H9 (cell line): ENCODE measurements at regions not wholly inside any gene's neighbourhood (a gene's known extent, or its start where the extent isn't known, plus 50 kb on each side); places are given as distances from the start of the nearest gene placed in this dataset.
A peak's percentile ranks its signal among the peaks of the same experiment; 100 is the strongest.

Experiments
- DNase-seq: peaks from one replicate; pipeline ENCODE4 v3.0.0-alpha.2; 2017
- H2AFZ ChIP-seq: one replicate; pipeline ENCODE4 v1.6.1; 2013; ENCODE audit warnings: mild to moderate bottlenecking, low read length, control low read depth, moderate library complexity
- H2AK5ac ChIP-seq: 2 replicates; pipeline ENCODE4 v1.6.1; 2013; ENCODE audit warnings: low read length, control low read depth, mixed read lengths; ENCODE audit not compliant: insufficient read length
- H2BK120ac ChIP-seq: one replicate; pipeline ENCODE4 v1.6.1; 2013; ENCODE audit warnings: low read depth, mild to moderate bottlenecking, low read length, control low read depth, inconsistent platforms; ENCODE audit not compliant: poor library complexity, severe bottlenecking
- H2BK12ac ChIP-seq: 2 replicates; pipeline ENCODE4 v1.6.1; 2013; ENCODE audit warnings: low read length, control low read depth, mixed read lengths, low read depth; ENCODE audit not compliant: insufficient read length
- H2BK15ac ChIP-seq: 2 replicates; pipeline ENCODE4 v1.6.1; 2013; ENCODE audit warnings: low read depth, low read length, control low read depth
- H2BK20ac ChIP-seq: one replicate; pipeline ENCODE4 v1.6.1; 2013; ENCODE audit warnings: low read depth, mild to moderate bottlenecking, low read length, control low read depth, inconsistent platforms; ENCODE audit not compliant: poor library complexity, severe bottlenecking
- H2BK5ac ChIP-seq: 2 replicates; pipeline ENCODE4 v1.6.1; 2013; ENCODE audit warnings: low read length, control low read depth, mixed read lengths; ENCODE audit not compliant: insufficient read length
- H3K14ac ChIP-seq: 2 replicates; pipeline ENCODE4 v1.6.1; 2013; ENCODE audit warnings: low read length, control low read depth; ENCODE audit not compliant: insufficient read depth
- H3K18ac ChIP-seq: 2 replicates; pipeline ENCODE4 v1.6.1; 2013; ENCODE audit warnings: low read depth, mild to moderate bottlenecking, mixed read lengths, low read length, control low read depth; ENCODE audit not compliant: insufficient read length
- H3K23ac ChIP-seq: 2 replicates; pipeline ENCODE4 v1.6.1; 2013; ENCODE audit warnings: low read length, control low read depth, mixed read lengths, low read depth; ENCODE audit not compliant: insufficient read length
- H3K23me2 ChIP-seq: 2 replicates; pipeline ENCODE4 v1.6.1; 2013; ENCODE audit warnings: low read depth, mild to moderate bottlenecking, mixed read lengths, low read length, control low read depth; ENCODE audit not compliant: insufficient read length, poor library complexity, severe bottlenecking
- H3K27ac ChIP-seq: 2 replicates; pipeline ENCODE4 v1.5.1; 2013; ENCODE audit warnings: low read length, control low read depth, mixed read lengths, low read depth; ENCODE audit not compliant: insufficient read length
- H3K27me3 ChIP-seq: 2 replicates; pipeline ENCODE4 v1.6.1; 2013; ENCODE audit warnings: low read length, control low read depth, inconsistent platforms; ENCODE audit not compliant: insufficient read depth
- H3K4ac ChIP-seq: 2 replicates; pipeline ENCODE4 v1.6.1; 2013; ENCODE audit warnings: low read depth, mild to moderate bottlenecking, control low read depth, inconsistent platforms, low read length, moderate library complexity
- H3K4me1 ChIP-seq: 2 replicates; pipeline ENCODE4 v1.6.1; 2013; ENCODE audit warnings: low read length, control low read depth, inconsistent platforms; ENCODE audit not compliant: insufficient read depth
- H3K4me2 ChIP-seq: 2 replicates; pipeline ENCODE4 v1.6.1; 2013; ENCODE audit warnings: low read length, control low read depth, mixed read lengths; ENCODE audit not compliant: insufficient read length, insufficient read depth
- H3K56ac ChIP-seq: 2 replicates; pipeline ENCODE4 v1.6.1; 2013; ENCODE audit warnings: low read depth, mild to moderate bottlenecking, mixed read lengths, low read length, control low read depth; ENCODE audit not compliant: insufficient read length
- H3K79me1 ChIP-seq: 2 replicates; pipeline ENCODE4 v1.6.1; 2013; ENCODE audit warnings: low read depth, mild to moderate bottlenecking, moderate library complexity, low read length, control low read depth, inconsistent platforms; ENCODE audit not compliant: insufficient read depth, poor library complexity, severe bottlenecking
- H3K79me2 ChIP-seq: 2 replicates; pipeline ENCODE4 v1.6.1; 2013; ENCODE audit warnings: low read length, control low read depth, inconsistent platforms; ENCODE audit not compliant: insufficient read depth
- H3K9ac ChIP-seq: 2 replicates; pipeline ENCODE4 v1.6.1; 2013; ENCODE audit warnings: low read length, control low read depth, mixed read lengths; ENCODE audit not compliant: insufficient read length; ENCODE audit errors: extremely low read depth
- H3K9me3 ChIP-seq: one replicate; pipeline ENCODE4 v1.6.1; 2013; ENCODE audit warnings: low read depth, low read length, inconsistent platforms; ENCODE audit not compliant: control insufficient read depth
- H3T11ph ChIP-seq: one replicate; pipeline ENCODE4 v1.6.1; 2013; ENCODE audit warnings: mild to moderate bottlenecking, low read length, control low read depth, inconsistent platforms
- H4K20me1 ChIP-seq: one replicate; pipeline ENCODE4 v1.6.1; 2013; ENCODE audit not compliant: control insufficient read depth, insufficient read length, insufficient read depth
- H4K5ac ChIP-seq: 2 replicates; pipeline ENCODE4 v1.6.1; 2013; ENCODE audit warnings: low read depth, mild to moderate bottlenecking, mixed read lengths, low read length, control low read depth; ENCODE audit not compliant: insufficient read length
- H4K8ac ChIP-seq: replicated peaks from 2 replicates; pipeline ENCODE4 v1.6.1; 2013; ENCODE audit warnings: low read length, control low read depth, mixed read lengths, low read depth; ENCODE audit not compliant: insufficient read length
- H4K91ac ChIP-seq: 2 replicates; pipeline ENCODE4 v1.6.1; 2013; ENCODE audit warnings: low read depth, mild to moderate bottlenecking, moderate library complexity, mixed read lengths, low read length, control low read depth; ENCODE audit not compliant: insufficient read length
- H3K27ac Mint-ChIP-seq, 3 experiments: 2 replicates in 2 of 3; 3 replicates in 1 of 3; pipeline ENCODE4 v1.8.0; 2020 to 2021; ENCODE audit warnings: mixed read lengths in 3 of 3, mild to moderate bottlenecking in 1 of 3, moderate library complexity in 1 of 3
- H3K27me3 Mint-ChIP-seq: 2 replicates; pipeline ENCODE4 v1.8.0; 2021; ENCODE audit warnings: low read depth, mild to moderate bottlenecking, moderate library complexity, mixed read lengths
- H3K36me3 Mint-ChIP-seq, 3 experiments: 2 replicates in 2 of 3; 3 replicates in 1 of 3; pipeline ENCODE4 v1.8.0; 2020 to 2021; ENCODE audit warnings: low read depth in 3 of 3, mixed read lengths in 3 of 3; ENCODE audit not compliant: insufficient read depth in 1 of 3
- H3K4me1 Mint-ChIP-seq, 2 experiments: 2 replicates each; pipeline ENCODE4 v1.8.0; 2020; ENCODE audit warnings: mixed read lengths in 2 of 2
- H3K4me3 Mint-ChIP-seq, 2 experiments: 2 replicates in 1 of 2; 3 replicates in 1 of 2; pipeline ENCODE4 v1.8.0; 2020 to 2021; ENCODE audit warnings: mild to moderate bottlenecking in 2 of 2, mixed read lengths in 2 of 2, moderate library complexity in 1 of 2
- H3K9me3 Mint-ChIP-seq, 2 experiments: 2 replicates in 1 of 2; 3 replicates in 1 of 2; pipeline ENCODE4 v1.8.0; 2020; ENCODE audit warnings: mild to moderate bottlenecking in 2 of 2, mixed read lengths in 2 of 2, moderate library complexity in 1 of 2
- CTCF ChIP-seq: fragments of 200-600 bp; sonication (generic); conservative IDR thresholded peaks from 3 replicates; pipeline ENCODE4 v1.8.0; 2021; ENCODE audit warnings: antibody characterized with exemption, mild to moderate bottlenecking
- WGBS: extraction: QIAGEN DNeasy Blood & Tissue Kit; methylation state at CpG from one replicate; pipeline ENCODE4 v1.1.7; 2013; ENCODE audit warnings: missing lambda C conversion rate, low lambda C conversion rate, mixed read lengths; ENCODE audit not compliant: insufficient read length; ENCODE audit errors: extremely low coverage; 5-methylcytosine and 5-hydroxymethylcytosine counted together

GRCh38 chr2:160784034-160784433 is 290.4 kb upstream of the RBMS1 start:
- Histone ChIP-seq H4K20me1 (no peaks in the 10 kb centered on the region), H3K9me3 (no peaks in the 10 kb centered on the region), H4K8ac (no peak overlapping the region), H2BK12ac (no peak overlapping the region), H3T11ph (no peak overlapping the region), H4K5ac (no peak overlapping the region), H3K79me2 (no peaks in the 10 kb centered on the region), H2BK120ac (no peak overlapping the region), H2AK5ac (no peak overlapping the region), H3K56ac (no peak overlapping the region), H3K4me1 (no peaks in the 10 kb centered on the region), H4K91ac (no peak overlapping the region), H3K27me3 (no peaks in the 10 kb centered on the region), H2BK15ac (no peak overlapping the region), H3K9ac (no peak overlapping the region), H2AFZ (no peak overlapping the region), H3K4me2 (no peak overlapping the region), H3K4ac (no peak overlapping the region), H3K79me1 (no peaks in the 10 kb centered on the region), H3K23ac (no peak overlapping the region), H3K27ac (no peak overlapping the region), H3K18ac (no peak overlapping the region), H2BK20ac (no peak overlapping the region), H3K14ac (no peak overlapping the region), H3K23me2 (no peaks in the 10 kb centered on the region), H2BK5ac (no peak overlapping the region)
- Mint-ChIP-seq H3K27ac (no peak overlapping the region), H3K27me3 (no peaks in the 10 kb centered on the region), H3K9me3 (peaks cover 13 to 18% of the 10 kb centered on the region in 2 experiments; a peak in 3 of 5 replicates), H3K4me1 (no peaks in the 10 kb centered on the region), H3K4me3 (no peak overlapping the region), H3K36me3 (peaks cover 0 to 22% (median 4%) of the 10 kb centered on the region in 3 experiments; a peak in 3 of 7 replicates)
- TF ChIP-seq CTCF: 0 out of 3 replicates have a peak, but pooled peaks have one; percentile 16
- no peak for DNase-seq
- no CpG with 5 or more reads among the region's 3 CpGs for WGBS
